Neural progenitor cell (in vitro differentiated cells): ENCODE measurements at regions not wholly inside any gene's neighbourhood (a gene's known extent, or its start where the extent isn't known, plus 50 kb on each side); places are given as distances from the start of the nearest gene placed in this dataset.

Experiments
- DNase-seq: peaks from one replicate; pipeline ENCODE4 v3.0.0-alpha.2; 2016; ENCODE audit warnings: low spot score
- H2AFZ ChIP-seq: fragments of 200-600 bp; sonication (generic); replicated peaks from 2 replicates; pipeline ENCODE4 v1.6.1; 2016; ENCODE audit warnings: antibody characterized with exemption
- H3F3A ChIP-seq: fragments of 200-600 bp; sonication (generic); 2 replicates; pipeline ENCODE4 v1.6.1; 2016; ENCODE audit warnings: antibody characterized with exemption, low read depth
- H3K27ac ChIP-seq: fragments of 200-600 bp; sonication (generic); 2 replicates; pipeline ENCODE4 v1.5.1; 2016; ENCODE audit warnings: mild to moderate bottlenecking
- H3K27me3 ChIP-seq: fragments of 200-600 bp; sonication (generic); 2 replicates; pipeline ENCODE4 v1.6.1; 2016; ENCODE audit warnings: mild to moderate bottlenecking, moderate library complexity
- H3K36me3 ChIP-seq: fragments of 200-600 bp; sonication (generic); 2 replicates; pipeline ENCODE4 v1.5.1; 2016
- H3K4me1 ChIP-seq: fragments of 200-600 bp; sonication (generic); 2 replicates; pipeline ENCODE4 v1.6.1; 2016; ENCODE audit warnings: mixed run types
- H3K4me2 ChIP-seq: fragments of 200-600 bp; sonication (generic); 2 replicates; pipeline ENCODE4 v1.6.1; 2016
- H3K4me3 ChIP-seq: fragments of 200-600 bp; sonication (generic); 2 replicates; pipeline ENCODE4 v1.5.1; 2016
- H3K79me2 ChIP-seq: fragments of 200-600 bp; sonication (generic); 2 replicates; pipeline ENCODE4 v1.6.1; 2016; ENCODE audit warnings: low read depth
- H3K9ac ChIP-seq: fragments of 200-600 bp; sonication (generic); 2 replicates; pipeline ENCODE4 v1.6.1; 2016
- H3K9me3 ChIP-seq: fragments of 200-600 bp; sonication (generic); 2 replicates; pipeline ENCODE4 v1.5.1; 2016; ENCODE audit warnings: low read depth
- H4K20me1 ChIP-seq: fragments of 200-600 bp; sonication (generic); 2 replicates; pipeline ENCODE4 v1.6.1; 2016; ENCODE audit warnings: low read depth
- H3K27ac Mint-ChIP-seq: 3 replicates; pipeline ENCODE4 v1.8.0; 2021; ENCODE audit warnings: mixed read lengths
- H3K27me3 Mint-ChIP-seq: 2 replicates; pipeline ENCODE4 v1.8.0; 2022; ENCODE audit warnings: low read depth, mild to moderate bottlenecking, inconsistent platforms, moderate library complexity, mixed read lengths; ENCODE audit not compliant: insufficient read depth
- H3K36me3 Mint-ChIP-seq: 3 replicates; pipeline ENCODE4 v1.8.0; 2021; ENCODE audit warnings: mixed read lengths
- H3K4me1 Mint-ChIP-seq: 3 replicates; pipeline ENCODE4 v1.8.0; 2021; ENCODE audit warnings: mixed read lengths
- H3K4me3 Mint-ChIP-seq: 3 replicates; pipeline ENCODE4 v1.8.0; 2021; ENCODE audit warnings: mild to moderate bottlenecking, moderate library complexity, mixed read lengths
- H3K9me3 Mint-ChIP-seq: 3 replicates; pipeline ENCODE4 v1.8.0; 2020; ENCODE audit warnings: mixed read lengths
- CTCF ChIP-seq: fragments of 200-600 bp; sonication (generic); IDR thresholded peaks from 2 replicates; pipeline ENCODE4 v1.5.1; 2017; ENCODE audit warnings: antibody characterized with exemption, mild to moderate bottlenecking
- EZH2 ChIP-seq: fragments of 200-600 bp; sonication (generic); IDR thresholded peaks from 2 replicates; pipeline ENCODE4 v1.6.1; 2017; ENCODE audit warnings: antibody characterized with exemption, mild to moderate bottlenecking, moderate library complexity
- EZH2phosphoT487 ChIP-seq: fragments of 200-600 bp; sonication (generic); IDR thresholded peaks from 2 replicates; pipeline ENCODE4 v1.6.1; 2017; ENCODE audit warnings: antibody characterized with exemption

DNA sequence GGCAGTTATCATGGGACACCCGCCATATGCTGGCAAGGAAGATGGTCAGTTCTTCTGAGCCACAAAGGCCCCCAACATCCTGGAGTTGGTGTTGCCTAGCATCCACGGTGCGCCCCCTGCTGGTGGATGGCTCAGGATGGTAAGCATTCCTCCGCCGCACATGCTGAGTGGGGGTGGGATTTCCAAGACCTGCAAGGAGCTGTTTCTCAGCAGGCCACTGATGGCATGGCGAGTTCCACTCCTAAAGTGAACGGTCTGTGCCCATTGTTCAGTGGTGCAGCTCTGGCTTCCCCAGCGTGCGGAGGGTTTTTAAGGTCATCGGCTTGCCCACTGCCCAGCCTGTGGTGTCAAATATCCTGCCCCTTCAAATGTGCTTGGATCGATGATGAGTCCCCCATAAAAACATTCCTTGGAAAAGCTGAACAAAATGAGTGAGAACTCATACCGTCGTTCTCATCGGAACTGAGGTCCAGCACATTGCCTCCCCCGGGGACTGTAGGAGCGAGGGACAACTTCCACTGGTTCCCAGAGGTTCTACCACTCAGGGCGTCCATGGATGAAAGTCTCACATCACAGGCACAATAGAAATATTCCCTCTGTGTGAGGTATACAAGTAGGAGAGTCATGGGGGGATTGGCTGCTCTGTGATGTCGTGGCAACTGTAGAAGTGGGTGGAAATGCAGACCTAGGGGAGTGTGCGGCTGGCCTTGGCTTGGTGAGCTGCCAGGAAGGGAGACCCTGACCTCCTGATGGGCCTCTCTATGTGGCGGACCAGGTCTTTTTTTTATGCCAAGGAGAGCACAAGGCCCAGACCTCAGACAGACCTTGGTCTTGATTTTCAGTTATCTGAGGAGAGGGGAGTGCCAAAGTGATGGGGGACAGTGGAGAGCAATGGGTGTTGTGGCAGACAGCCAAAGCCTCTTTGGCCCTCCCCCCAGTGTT lies 102.0 kb downstream of the SNRPN start:
- peaks cover 100% of the 10 kb centered on the region for H3K9me3 Mint-ChIP-seq
- no peak overlapping the region for H3K4me2 ChIP-seq
- H2AFZ ChIP-seq: no peak overlapping the region
- no peaks in the 10 kb centered on the region for H3K4me1 Mint-ChIP-seq
- no peaks in the 10 kb centered on the region for H3K4me1 ChIP-seq
- peaks cover 98% of the 10 kb centered on the region for H3K36me3 Mint-ChIP-seq
- H3K9me3 ChIP-seq: peaks cover 35% of the 10 kb centered on the region
- no peak overlapping the region for H3K27ac Mint-ChIP-seq
- H3K4me3 Mint-ChIP-seq: no peak overlapping the region
- H3K27me3 ChIP-seq: no peaks in the 10 kb centered on the region
- DNase-seq: no peak
- H3K36me3 ChIP-seq: peaks cover 32% of the 10 kb centered on the region
- H3F3A ChIP-seq: no peaks in the 10 kb centered on the region
- TF ChIP-seq EZH2phosphoT487 (no peak), CTCF (no peak), EZH2 (no peak)
- H4K20me1 ChIP-seq: no peaks in the 10 kb centered on the region
- H3K27ac ChIP-seq: no peak overlapping the region
- peaks cover 35% of the 10 kb centered on the region for H3K79me2 ChIP-seq
- H3K4me3 ChIP-seq: no peak overlapping the region
- H3K9ac ChIP-seq: no peak overlapping the region
- H3K27me3 Mint-ChIP-seq: peaks cover 20% of the 10 kb centered on the region

DNA sequence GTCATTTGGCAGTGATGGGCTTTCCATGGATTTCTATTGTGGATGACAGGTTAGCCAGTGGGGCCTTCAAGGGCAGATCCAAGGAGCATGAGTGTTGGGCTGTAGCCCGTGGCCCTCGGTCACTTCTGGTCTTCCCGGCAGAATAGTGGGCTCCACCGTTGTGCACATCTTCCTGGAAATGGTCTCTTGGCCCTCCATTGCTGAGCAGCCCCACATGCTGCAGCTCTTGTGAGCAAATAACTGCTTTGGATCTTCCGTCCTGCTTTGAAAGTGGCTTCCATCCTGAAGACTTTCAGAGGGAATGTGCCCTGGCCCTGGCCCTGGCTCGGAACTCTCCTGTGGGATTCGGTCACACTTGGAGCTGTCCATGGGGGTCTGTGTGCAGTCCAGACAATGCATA lies 102.8 kb downstream of the SNRPN start:
- Mint-ChIP-seq H3K27ac (no peak overlapping the region), H3K36me3 (peaks cover 98% of the 10 kb centered on the region), H3K9me3 (peaks cover 100% of the 10 kb centered on the region), H3K27me3 (peaks cover 19% of the 10 kb centered on the region), H3K4me3 (no peak overlapping the region), H3K4me1 (no peaks in the 10 kb centered on the region)
- Histone ChIP-seq H3K79me2 (peaks cover 27% of the 10 kb centered on the region), H3K4me3 (no peak overlapping the region), H2AFZ (no peak overlapping the region), H4K20me1 (no peaks in the 10 kb centered on the region), H3K9ac (no peak overlapping the region), H3K4me1 (no peaks in the 10 kb centered on the region), H3K4me2 (no peak overlapping the region), H3K27me3 (no peaks in the 10 kb centered on the region), H3K36me3 (peaks cover 34% of the 10 kb centered on the region), H3K9me3 (peaks cover 38% of the 10 kb centered on the region), H3F3A (no peaks in the 10 kb centered on the region), H3K27ac (no peak overlapping the region)
- TF ChIP-seq EZH2phosphoT487: no peak
- TF ChIP-seq CTCF: no peak
- TF ChIP-seq EZH2: no peak
- no peak for DNase-seq

- Histone ChIP-seq H3K79me2 (peaks cover 29% of the 10 kb centered on the region), H3F3A (no peaks in the 10 kb centered on the region), H3K27me3 (no peaks in the 10 kb centered on the region), H4K20me1 (no peaks in the 10 kb centered on the region), H2AFZ (no peak overlapping the region), H3K4me2 (no peak overlapping the region), H3K4me1 (no peaks in the 10 kb centered on the region), H3K4me3 (no peak overlapping the region), H3K9ac (no peak overlapping the region), H3K9me3 (peaks cover 40% of the 10 kb centered on the region), H3K36me3 (peaks cover 36% of the 10 kb centered on the region), H3K27ac (no peak overlapping the region)
- Mint-ChIP-seq H3K4me3 (peak overlapping the region; percentile 15), H3K36me3 (peaks cover 98% of the 10 kb centered on the region), H3K27me3 (peaks cover 18% of the 10 kb centered on the region), H3K9me3 (peaks cover 100% of the 10 kb centered on the region), H3K27ac (no peak overlapping the region), H3K4me1 (no peaks in the 10 kb centered on the region)
- DNase-seq: no peak
- TF ChIP-seq EZH2phosphoT487 (no peak), CTCF (no peak), EZH2 (no peak)
Observed at GRCh38 chr15:25058080-25058785, 103.4 kb downstream of the SNRPN start.
